Suppressor macrophage (primary cell): ENCODE measurements at regions not wholly inside any gene's neighbourhood (a gene's known extent, or its start where the extent isn't known, plus 50 kb on each side); places are given as distances from the start of the nearest gene placed in this dataset.

Experiments
- DNase-seq, 4 experiments: peaks; one replicate each; pipeline ENCODE4 v3.0.0-alpha.2; 2020 to 2022

- DNase-seq, result no peak
Measured at GRCh38 chr4:133464311-133464710, 315.2 kb downstream of the PCDH10 start.

GRCh38 chr4:133452678-133453077 lies 303.6 kb downstream of the PCDH10 start:
- no peak for DNase-seq

GRCh38 chr4:133450813-133451212 lies 301.7 kb downstream of the PCDH10 start:
- no peak for DNase-seq

- DNase-seq, result no peak
Measured at GRCh38 chr4:133440404-133440803, 291.3 kb downstream of the PCDH10 start.

GRCh38 chr4:133439830-133440229 lies 290.7 kb downstream of the PCDH10 start:
- no peak for DNase-seq

- no peak for DNase-seq
Measured at GRCh38 chr4:133424605-133425004, 275.5 kb downstream of the PCDH10 start.

- DNase-seq, result no peak
Measured at GRCh38 chr4:133403913-133404312, 254.8 kb downstream of the PCDH10 start.

GRCh38 chr4:133402616-133403015 lies 253.5 kb downstream of the PCDH10 start:
- DNase-seq, result no peak

GRCh38 chr4:133394971-133395627 lies 246.0 kb downstream of the PCDH10 start:
- no peak for DNase-seq

GRCh38 chr4:133390198-133390855 lies 241.2 kb downstream of the PCDH10 start:
- DNase-seq, result no peak

GRCh38 chr4:133389029-133389428 lies 239.9 kb downstream of the PCDH10 start:
- DNase-seq, result no peak

- DNase-seq, result no peak
Measured at GRCh38 chr4:133385161-133385954, 236.3 kb downstream of the PCDH10 start.

GRCh38 chr4:133379681-133380438 lies 230.8 kb downstream of the PCDH10 start:
- no peak for DNase-seq

GRCh38 chr4:133377286-133377685 lies 228.2 kb downstream of the PCDH10 start:
- no peak for DNase-seq

GRCh38 chr4:133372699-133373098 lies 223.6 kb downstream of the PCDH10 start:
- no peak for DNase-seq

- no peak for DNase-seq
Measured at GRCh38 chr4:133355633-133356032, 206.5 kb downstream of the PCDH10 start.

- DNase-seq, result no peak
Measured at GRCh38 chr4:133347409-133347808, 198.3 kb downstream of the PCDH10 start.

GRCh38 chr4:133324491-133324890 lies 175.4 kb downstream of the PCDH10 start:
- DNase-seq, result no peak

- no peak for DNase-seq
Measured at GRCh38 chr4:133323670-133324069, 174.6 kb downstream of the PCDH10 start.

- peak; percentile 1 to 21 (median 16) for DNase-seq
Measured at GRCh38 chr4:133320576-133321170, 171.6 kb downstream of the PCDH10 start.

- no peak for DNase-seq
Measured at GRCh38 chr4:133316909-133317308, 167.8 kb downstream of the PCDH10 start.

GRCh38 chr4:133314991-133315390 lies 165.9 kb downstream of the PCDH10 start:
- no peak for DNase-seq

- DNase-seq, result no peak
Measured at GRCh38 chr4:133287396-133287795, 138.3 kb downstream of the PCDH10 start.
